Tibial nerve (tissue), 4 donors: ENCODE measurements at regions not wholly inside any gene's neighbourhood (a gene's known extent, or its start where the extent isn't known, plus 50 kb on each side); places are given as distances from the start of the nearest gene placed in this dataset.

Experiments
- CTCF ChIP-seq, 5 experiments: fragments of 200-600 bp in 3 of 5; fragments of 450-650 bp in 2 of 5; sonication (generic) in 3 of 5; IDR thresholded peaks; one replicate each; pipeline ENCODE4 v1.5.1; 2016 to 2019; ENCODE audit warnings: antibody characterized with exemption in 5 of 5, mild to moderate bottlenecking in 3 of 5, moderate library complexity in 2 of 5
- EP300 ChIP-seq, 2 donors: sonication (generic); formaldehyde crosslinking; IDR thresholded peaks; one replicate each; pipeline ENCODE4 v1.6.1; 2017; ENCODE audit warnings: antibody characterized with exemption in 2 of 2, mild to moderate bottlenecking in 1 of 2
- POLR2A ChIP-seq, 2 donors: fragments of 450-650 bp; IDR thresholded peaks; one replicate each; pipeline ENCODE4 v1.6.1; 2017; ENCODE audit warnings: antibody characterized with exemption in 2 of 2, mild to moderate bottlenecking in 2 of 2, moderate library complexity in 2 of 2

- TF ChIP-seq CTCF (IDR thresholded peaks at IDR 0.05) (no peak), POLR2A (IDR thresholded peaks at IDR 0.05) (no peak), EP300 (IDR thresholded peaks at IDR 0.05) (no peak)
These were observed 170.9 kb upstream of the CHD1 start for GRCh38 chr5:99099691-99100090.
